ENCODE measurements at regions not wholly inside any gene's neighbourhood (a gene's known extent, or its start where the extent isn't known, plus 50 kb on each side); places are given as distances from the start of the nearest gene placed in this dataset.

DNA sequence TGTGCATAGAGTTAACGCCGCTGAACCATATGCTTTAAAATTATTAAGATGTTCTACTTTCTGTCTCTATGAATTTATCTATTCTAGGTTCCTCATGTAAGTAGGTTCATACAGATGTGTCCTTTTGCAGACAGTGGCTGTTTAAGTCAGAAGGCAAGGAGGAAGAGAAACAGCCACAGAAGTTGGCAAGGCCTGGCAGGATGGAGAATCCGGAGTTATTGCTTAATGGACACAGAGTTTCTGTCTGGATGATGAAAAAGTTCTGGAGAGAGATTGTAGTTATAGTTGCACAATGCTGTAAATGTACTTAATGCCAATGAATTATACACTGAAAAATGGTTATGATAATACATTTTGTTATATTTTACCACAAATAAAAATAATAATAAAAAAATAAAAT is 283.6 kb upstream of the CNR1 start:
- ChIA-PET CTCF (no interaction called here), POLR2A (ENCODE audit: unreplicated experiment) (no interaction called here)
- Histone ChIP-seq H4K20me1 (ENCODE audit: insufficient read depth) (no peaks in the 10 kb centered on the region), H3K9me3 (ENCODE audit: insufficient read depth, low read depth) (no peaks in the 10 kb centered on the region), H2AFZ (no peak overlapping the region), H3K4me1 (replicated peaks; ENCODE audit: insufficient read depth) (no peaks in the 10 kb centered on the region), H3K27me3 (ENCODE audit: insufficient read depth, low read depth) (no peaks in the 10 kb centered on the region), H3K9me2 (ENCODE audit: insufficient read depth) (no peaks in the 10 kb centered on the region), H3K36me3 (ENCODE audit: low read depth) (no peaks in the 10 kb centered on the region), H3K79me2 (ENCODE audit: low read depth) (no peaks in the 10 kb centered on the region), H3K4me2 (no peak overlapping the region), H3F3A (ENCODE audit: insufficient read depth, low read depth) (no peaks in the 10 kb centered on the region), H3K4me3 (no peak overlapping the region), H3K27ac (no peak overlapping the region)
- no peak for DNase-seq
- intact Hi-C loops (cut with micrococcal nuclease; ENCODE audit: unreplicated experiment), result no loop called here
- no TSS peak for BruUV-seq (replicated peaks)
- TF ChIP-seq EZH2 (IDR thresholded peaks at IDR 0.05; ENCODE audit: low read depth) (no peak), CTCF (conservative IDR thresholded peaks at IDR 0.05) (no peak)

DNA sequence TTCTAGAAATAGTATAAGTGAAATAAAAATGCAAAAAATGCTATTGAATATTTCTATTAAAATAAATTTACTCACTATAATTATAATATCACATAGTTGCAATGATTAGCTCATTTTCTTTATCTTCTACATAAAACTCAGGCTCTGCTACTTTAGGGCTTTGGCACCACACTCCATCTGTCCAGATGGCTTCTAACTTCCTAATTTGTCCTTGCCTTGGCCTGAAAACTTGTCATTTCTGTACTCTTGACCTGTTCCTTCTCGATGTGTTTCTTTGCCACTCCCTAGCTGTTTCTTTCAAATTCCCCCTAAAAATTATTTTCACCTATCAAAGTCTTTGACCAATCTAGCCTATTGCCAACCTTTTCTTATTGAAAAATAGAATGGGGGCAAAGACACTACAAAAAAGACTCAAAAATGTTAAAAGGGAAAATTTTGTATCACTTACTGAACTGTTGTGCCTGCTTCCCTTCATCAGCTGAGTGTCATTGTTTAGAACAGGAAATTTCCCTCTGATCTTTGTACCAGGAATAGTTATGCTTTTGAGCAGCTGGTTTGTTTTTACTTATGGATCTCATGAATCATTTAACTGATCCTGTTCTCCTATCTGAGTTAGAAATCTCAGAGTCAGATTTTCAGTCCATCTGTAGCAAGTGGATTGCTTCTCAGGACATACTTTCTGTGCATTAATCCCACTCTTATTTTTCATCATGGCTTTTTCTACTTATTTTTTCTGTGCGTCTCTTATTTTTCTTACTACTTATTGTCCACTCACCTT is 279.2 kb upstream of the CNR1 start:
- no peaks in the 10 kb centered on the region for H3K27me3 ChIP-seq (ENCODE audit: insufficient read depth, low read depth)
- POLR2A ChIA-PET (ENCODE audit: unreplicated experiment), result no interaction called here
- H2AFZ ChIP-seq, result no peak overlapping the region
- H3K27ac ChIP-seq, result no peak overlapping the region
- DNase-seq, result no peak
- no peak for TF ChIP-seq CTCF (conservative IDR thresholded peaks at IDR 0.05)
- TF ChIP-seq EZH2 (IDR thresholded peaks at IDR 0.05; ENCODE audit: low read depth), result no peak
- H3K9me3 ChIP-seq (ENCODE audit: insufficient read depth, low read depth), result no peaks in the 10 kb centered on the region
- no peak overlapping the region for H3K4me3 ChIP-seq
- H3F3A ChIP-seq (ENCODE audit: insufficient read depth, low read depth), result no peaks in the 10 kb centered on the region
- H3K9me2 ChIP-seq (ENCODE audit: insufficient read depth), result no peaks in the 10 kb centered on the region
- BruUV-seq (replicated peaks), result no TSS peak
- H3K36me3 ChIP-seq (ENCODE audit: low read depth), result no peaks in the 10 kb centered on the region
- H3K4me2 ChIP-seq, result no peak overlapping the region
- intact Hi-C loops (cut with micrococcal nuclease; ENCODE audit: unreplicated experiment), result no loop called here
- H3K79me2 ChIP-seq (ENCODE audit: low read depth), result no peaks in the 10 kb centered on the region
- CTCF ChIA-PET, result no interaction called here
- H3K4me1 ChIP-seq (replicated peaks; ENCODE audit: insufficient read depth), result no peaks in the 10 kb centered on the region
- H4K20me1 ChIP-seq (ENCODE audit: insufficient read depth), result no peaks in the 10 kb centered on the region

DNA sequence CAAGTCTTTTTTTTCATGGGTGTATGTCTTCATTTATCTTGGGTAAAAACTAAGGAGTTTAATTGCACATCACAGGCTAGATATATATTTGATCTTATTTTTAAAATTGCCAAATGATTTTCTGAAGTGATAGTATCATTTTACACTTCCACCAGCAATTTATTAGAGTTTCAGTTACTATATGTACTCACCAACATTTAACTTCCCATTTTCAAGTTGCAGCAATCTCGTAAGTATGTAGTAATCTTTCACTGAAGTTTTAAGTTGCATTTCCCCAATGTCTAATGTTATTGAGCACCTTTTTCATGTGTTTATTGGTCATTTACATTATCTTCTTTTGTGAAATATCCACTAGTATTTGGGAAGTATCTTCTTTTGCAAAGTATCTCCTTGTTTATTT is 277.4 kb upstream of the CNR1 start:
- no peak overlapping the region for H3K4me3 ChIP-seq
- intact Hi-C loops (cut with micrococcal nuclease; ENCODE audit: unreplicated experiment), result no loop called here
- no peaks in the 10 kb centered on the region for H3K79me2 ChIP-seq (ENCODE audit: low read depth)
- no peaks in the 10 kb centered on the region for H3F3A ChIP-seq (ENCODE audit: insufficient read depth, low read depth)
- no peaks in the 10 kb centered on the region for H3K36me3 ChIP-seq (ENCODE audit: low read depth)
- no peak overlapping the region for H3K27ac ChIP-seq
- H2AFZ ChIP-seq, result no peak overlapping the region
- H3K4me1 ChIP-seq (replicated peaks; ENCODE audit: insufficient read depth), result no peaks in the 10 kb centered on the region
- no peaks in the 10 kb centered on the region for H3K9me3 ChIP-seq (ENCODE audit: insufficient read depth, low read depth)
- POLR2A ChIA-PET (ENCODE audit: unreplicated experiment), result no interaction called here
- H3K4me2 ChIP-seq, result no peak overlapping the region
- H4K20me1 ChIP-seq (ENCODE audit: insufficient read depth), result no peaks in the 10 kb centered on the region
- no TSS peak for BruUV-seq (replicated peaks)
- H3K27me3 ChIP-seq (ENCODE audit: insufficient read depth, low read depth), result no peaks in the 10 kb centered on the region
- TF ChIP-seq CTCF (conservative IDR thresholded peaks at IDR 0.05) (no peak), EZH2 (IDR thresholded peaks at IDR 0.05; ENCODE audit: low read depth) (no peak)
- DNase-seq, result no peak
- H3K9me2 ChIP-seq (ENCODE audit: insufficient read depth), result no peaks in the 10 kb centered on the region
- CTCF ChIA-PET, result no interaction called here
